Loucy (cell line): ENCODE measurements at regions not wholly inside any gene's neighbourhood (a gene's known extent, or its start where the extent isn't known, plus 50 kb on each side); places are given as distances from the start of the nearest gene placed in this dataset.

ENCODE experiments used
- H2AFZ ChIP-seq: fragments of 200-600 bp; sonication (generic); 2 replicates; pipeline ENCODE4 v1.6.0; 2016; ENCODE audit warnings: antibody characterized with exemption, mild to moderate bottlenecking, low read length, moderate library complexity
- H3F3A ChIP-seq: fragments of 200-600 bp; 2 replicates; pipeline ENCODE4 v1.6.0; 2016; ENCODE audit warnings: antibody characterized with exemption, low read depth, mild to moderate bottlenecking
- H3K27me3 ChIP-seq: fragments of 200-600 bp; sonication (generic); 2 replicates; pipeline ENCODE4 v1.6.1; 2014; ENCODE audit warnings: low read length, mild to moderate bottlenecking; ENCODE audit not compliant: insufficient read depth, poor library complexity, severe bottlenecking
- H3K36me3 ChIP-seq: fragments of 200-600 bp; sonication (generic); 2 replicates; pipeline ENCODE4 v1.6.1; 2016; ENCODE audit warnings: low read length; ENCODE audit not compliant: insufficient read depth
- H3K4me1 ChIP-seq: fragments of 200-600 bp; sonication (generic); 2 replicates; pipeline ENCODE4 v1.5.1; 2014; ENCODE audit warnings: low read length, mild to moderate bottlenecking; ENCODE audit not compliant: insufficient read depth, poor library complexity, severe bottlenecking
- H3K4me2 ChIP-seq: fragments of 200-600 bp; sonication (generic); 2 replicates; pipeline ENCODE4 v1.6.0; 2014; ENCODE audit warnings: antibody characterized with exemption, low read length, low read depth, mild to moderate bottlenecking; ENCODE audit not compliant: poor library complexity, severe bottlenecking
- H3K4me3 ChIP-seq: fragments of 200-600 bp; sonication (generic); 2 replicates; pipeline ENCODE4 v1.5.1; 2014; ENCODE audit warnings: low read length, mild to moderate bottlenecking, mixed read lengths; ENCODE audit not compliant: poor library complexity, severe bottlenecking
- H3K79me2 ChIP-seq: fragments of 200-600 bp; sonication (generic); 2 replicates; pipeline ENCODE4 v1.6.1; 2014; ENCODE audit warnings: low read length; ENCODE audit not compliant: insufficient read depth
- H3K9ac ChIP-seq: fragments of 200-600 bp; sonication (generic); 2 replicates; pipeline ENCODE4 v1.6.0; 2014; ENCODE audit warnings: mild to moderate bottlenecking, low read depth, low read length, moderate library complexity; ENCODE audit not compliant: poor library complexity, severe bottlenecking
- H3K9me2 ChIP-seq: fragments of 200-600 bp; sonication (generic); replicated peaks from 2 replicates; pipeline ENCODE4 v1.6.1; 2016; ENCODE audit warnings: low read depth, low read length, mixed read lengths
- H3K9me3 ChIP-seq: fragments of 200-600 bp; sonication (generic); 2 replicates; pipeline ENCODE4 v1.6.1; 2014; ENCODE audit warnings: mild to moderate bottlenecking, antibody characterized with exemption, low read length, low read depth; ENCODE audit not compliant: insufficient read depth
- H4K20me1 ChIP-seq: fragments of 200-600 bp; sonication (generic); 2 replicates; pipeline ENCODE4 v1.6.0; 2014; ENCODE audit warnings: antibody characterized with exemption, low read length, mild to moderate bottlenecking; ENCODE audit not compliant: insufficient read depth, poor library complexity, severe bottlenecking
- CTCF ChIP-seq: fragments of 200-600 bp; sonication (generic); conservative IDR thresholded peaks from 2 replicates; pipeline ENCODE4 v1.5.1; 2014; ENCODE audit warnings: mild to moderate bottlenecking, antibody characterized with exemption, low read length
- EZH2phosphoT487 ChIP-seq: fragments of 200-600 bp; IDR thresholded peaks from 2 replicates; pipeline ENCODE4 v1.6.1; 2018; ENCODE audit warnings: antibody characterized with exemption, mild to moderate bottlenecking, moderate library complexity, borderline replicate concordance

- H3K9ac ChIP-seq, result no peak overlapping the region
- no peaks in the 10 kb centered on the region for H3K9me2 ChIP-seq
- no peaks in the 10 kb centered on the region for H3K27me3 ChIP-seq
- no peaks in the 10 kb centered on the region for H4K20me1 ChIP-seq
- no peaks in the 10 kb centered on the region for H3K36me3 ChIP-seq
- no peak overlapping the region for H3K4me2 ChIP-seq
- H3F3A ChIP-seq, result no peaks in the 10 kb centered on the region
- TF ChIP-seq EZH2phosphoT487 (no peak), CTCF (no peak)
- no peaks in the 10 kb centered on the region for H3K4me1 ChIP-seq
- H3K9me3 ChIP-seq, result no peaks in the 10 kb centered on the region
- no peaks in the 10 kb centered on the region for H3K79me2 ChIP-seq
- H3K4me3 ChIP-seq, result no peak overlapping the region
- no peak overlapping the region for H2AFZ ChIP-seq
Measured at GRCh38 chr2:145302451-145302850, 782.5 kb upstream of the ZEB2 start.

GRCh38 chr2:145299368-145299767, 779.4 kb upstream of the ZEB2 start:
- no peak overlapping the region for H3K4me3 ChIP-seq
- H3K9me2 ChIP-seq, result no peaks in the 10 kb centered on the region
- H3K9me3 ChIP-seq, result no peaks in the 10 kb centered on the region
- no peak overlapping the region for H3K4me2 ChIP-seq
- TF ChIP-seq CTCF (no peak), EZH2phosphoT487 (no peak)
- no peak overlapping the region for H2AFZ ChIP-seq
- no peaks in the 10 kb centered on the region for H3K27me3 ChIP-seq
- H3K79me2 ChIP-seq, result no peaks in the 10 kb centered on the region
- no peaks in the 10 kb centered on the region for H3K36me3 ChIP-seq
- H3K9ac ChIP-seq, result no peak overlapping the region
- H3F3A ChIP-seq, result no peaks in the 10 kb centered on the region
- H3K4me1 ChIP-seq, result no peaks in the 10 kb centered on the region
- no peaks in the 10 kb centered on the region for H4K20me1 ChIP-seq

DNA sequence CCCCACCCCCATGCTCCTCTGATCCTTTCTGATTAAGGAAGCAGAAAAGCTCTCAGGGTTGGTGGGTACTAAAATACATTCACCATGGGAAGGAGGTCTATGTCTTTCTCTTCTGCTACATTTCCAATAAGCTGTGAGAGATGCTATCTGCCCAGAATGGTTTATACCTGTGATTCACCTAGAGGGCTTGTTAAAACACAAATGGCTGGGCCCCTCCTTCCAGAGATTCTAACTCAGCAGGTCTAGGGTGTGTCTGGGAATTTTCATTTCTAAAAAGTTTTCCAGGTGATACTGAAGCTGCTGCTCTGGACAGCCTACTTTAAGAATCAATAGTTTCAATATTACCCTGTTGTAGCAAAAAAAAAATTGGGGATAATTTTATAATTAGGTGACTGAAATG, 772.2 kb upstream of the ZEB2 start:
- Histone ChIP-seq H3F3A (no peaks in the 10 kb centered on the region), H3K9me2 (no peaks in the 10 kb centered on the region), H3K4me1 (peaks cover 14% of the 10 kb centered on the region), H3K27me3 (peaks cover 4% of the 10 kb centered on the region), H3K4me2 (no peak overlapping the region), H3K9me3 (no peaks in the 10 kb centered on the region), H3K9ac (no peak overlapping the region), H3K4me3 (no peak overlapping the region), H3K79me2 (no peaks in the 10 kb centered on the region), H2AFZ (no peak overlapping the region), H4K20me1 (no peaks in the 10 kb centered on the region), H3K36me3 (no peaks in the 10 kb centered on the region)
- TF ChIP-seq EZH2phosphoT487, result no peak
- TF ChIP-seq CTCF, result no peak
